Omental fat pad (tissue), 1 donor: ENCODE measurements at regions not wholly inside any gene's neighbourhood (a gene's known extent, or its start where the extent isn't known, plus 50 kb on each side); places are given as distances from the start of the nearest gene placed in this dataset. TPM values are rescaled to one million over a fixed set of nuclear protein-coding genes. Genes with fewer than 3 reads are reported as not detected.

ENCODE experiments used
- small RNA-seq: library from RNA; depleted of rRNA; stranded (forward); fragments of <200 nt; gene quantifications from one replicate; pipeline ENCODE3, GENCODE V24; 2016

Small RNAs in the stretch of these regions (small RNA-seq; reads per million reads assigned to genes)
- gene AC024581.2 (not detected), gene RNU6-1232P (not detected)
